ENCODE measurements at regions not wholly inside any gene's neighbourhood (a gene's known extent, or its start where the extent isn't known, plus 50 kb on each side); places are given as distances from the start of the nearest gene placed in this dataset.
"Not testable (repeated sequence)": the region's sequence is repeated elsewhere in the genome, so short reads cannot be mapped to it uniquely, and the experiment has no call there.

DNA sequence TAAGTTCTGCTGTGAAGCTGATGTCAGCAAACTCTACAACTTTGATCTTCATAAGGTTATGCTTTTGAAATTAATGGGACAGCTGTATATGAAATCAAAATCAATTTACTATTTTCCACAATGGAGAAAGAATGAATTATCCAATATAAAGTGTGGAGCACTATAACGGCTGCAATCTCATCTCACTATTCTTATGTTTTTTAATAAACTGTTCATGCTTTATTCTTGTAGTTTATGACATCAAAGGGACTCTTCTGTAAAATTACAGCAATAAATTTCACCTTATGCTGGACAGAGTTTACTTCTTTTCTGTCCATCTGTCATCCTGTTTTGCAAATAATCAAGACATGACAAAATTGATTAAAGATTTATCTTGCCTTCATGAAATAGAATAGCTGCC is 192.5 kb downstream of the TECRL start:
- DNase-seq (ENCODE audit: low read depth): no peak

GRCh38 chr4:64205376-64205775 is 203.9 kb downstream of the TECRL start:
- DNase-seq (ENCODE audit: low read depth): no peak

DNA sequence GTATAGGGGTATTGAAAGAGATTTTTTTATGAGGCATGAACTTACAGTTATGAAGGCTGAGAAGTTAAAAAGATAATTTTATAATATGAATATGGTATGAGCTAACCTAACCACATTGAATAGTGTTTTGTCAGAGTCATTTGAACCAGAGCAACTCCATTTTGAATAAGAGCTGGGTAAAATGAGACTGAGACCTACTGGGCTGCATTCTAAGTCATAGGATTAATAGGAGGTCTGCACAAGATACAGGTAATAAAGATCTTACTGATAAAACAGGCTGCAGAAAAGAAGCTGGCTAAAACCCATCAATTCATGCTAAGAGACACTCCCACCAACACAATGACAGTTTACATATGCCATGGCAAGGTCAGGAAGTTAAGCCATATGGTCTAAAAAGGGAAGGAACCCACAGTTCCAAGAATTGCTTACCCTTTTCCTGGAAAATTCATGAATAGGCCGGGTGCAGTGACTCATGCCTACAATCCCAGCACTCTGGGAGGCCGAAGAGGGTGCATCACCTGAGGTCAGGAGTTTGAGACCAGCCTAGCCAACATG is 209.2 kb downstream of the TECRL start:
- no peak for DNase-seq (ENCODE audit: low read depth)

GRCh38 chr4:64195582-64195981 is 213.7 kb downstream of the TECRL start:
- no peak for DNase-seq (ENCODE audit: low read depth)

GRCh38 chr4:64192731-64193412 is 216.4 kb downstream of the TECRL start:
- no peak for DNase-seq (ENCODE audit: low read depth)

GRCh38 chr4:64174247-64174882 is 234.9 kb downstream of the TECRL start:
- DNase-seq (ENCODE audit: low read depth): no peak

DNA sequence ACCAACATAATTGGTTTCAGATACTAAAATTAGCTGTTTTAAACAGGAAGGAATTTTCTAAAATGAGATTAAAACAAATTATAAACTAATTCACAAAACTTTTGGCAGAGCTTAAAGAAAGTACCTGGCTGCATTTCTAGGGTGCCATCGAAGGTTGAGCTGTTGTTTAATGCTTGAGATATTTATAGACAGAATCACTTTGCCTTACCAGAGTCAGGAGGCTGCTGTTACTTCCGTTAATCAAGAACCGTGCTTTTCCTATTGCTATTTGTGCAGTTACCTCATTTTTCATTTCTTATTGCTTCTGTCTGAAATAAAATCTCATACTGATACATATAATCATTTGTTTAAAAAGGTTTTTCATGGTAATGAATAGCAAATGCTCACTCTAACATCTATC is 242.9 kb downstream of the TECRL start:
- no peak for DNase-seq (ENCODE audit: low read depth)

- DNase-seq (ENCODE audit: low read depth): peak; percentile 12
Measured at GRCh38 chr4:64158648-64159326, 250.5 kb downstream of the TECRL start.

GRCh38 chr4:64157397-64157796 is 251.9 kb downstream of the TECRL start:
- no peak for DNase-seq (ENCODE audit: low read depth)

GRCh38 chr4:64156253-64156652 is 253.0 kb downstream of the TECRL start:
- no peak for DNase-seq (ENCODE audit: low read depth)

GRCh38 chr4:64146030-64146429 is 263.2 kb downstream of the TECRL start:
- no peak for DNase-seq (ENCODE audit: low read depth)

DNA sequence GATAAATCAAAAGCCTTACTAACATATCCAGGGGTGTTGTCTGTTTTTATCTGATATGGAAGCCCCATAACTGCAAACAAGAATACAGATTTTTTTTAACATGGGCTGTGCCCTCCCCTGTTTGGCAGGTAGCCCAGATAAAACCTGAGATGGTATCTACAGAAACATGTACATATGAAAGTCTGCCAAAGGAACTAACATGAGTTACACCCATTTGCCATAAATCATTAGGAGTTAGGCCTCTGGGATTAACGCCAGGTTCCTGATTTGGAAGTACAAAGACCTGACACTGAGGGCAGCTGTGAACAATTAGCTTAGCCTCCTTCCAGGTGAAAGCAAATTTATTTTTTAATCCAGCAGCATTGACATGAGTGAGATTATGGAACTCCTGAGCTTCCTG is 264.3 kb downstream of the TECRL start:
- DNase-seq (ENCODE audit: low read depth): no peak

DNA sequence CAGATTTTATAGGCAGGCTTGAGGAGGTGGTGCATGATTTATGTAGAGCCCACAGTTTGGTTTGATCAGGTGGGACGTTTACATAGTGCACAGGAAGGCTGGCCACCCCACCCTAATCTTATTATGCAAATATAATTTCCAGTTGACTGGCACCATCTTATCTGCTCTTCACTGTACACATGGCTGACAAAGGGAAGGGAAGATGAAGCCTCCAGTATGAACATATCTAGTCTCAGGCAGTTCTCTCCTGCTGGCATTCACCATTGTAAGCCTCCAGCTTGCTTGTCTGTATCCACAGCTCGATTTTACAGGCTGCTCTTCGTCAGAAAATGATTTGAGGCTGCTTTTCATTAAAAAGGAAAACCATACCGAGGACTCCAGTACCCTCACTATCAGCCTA is 278.3 kb downstream of the TECRL start:
- DNase-seq (ENCODE audit: low read depth): no peak

GRCh38 chr4:64125354-64125753 is 283.9 kb downstream of the TECRL start:
- no peak for DNase-seq (ENCODE audit: low read depth)

DNA sequence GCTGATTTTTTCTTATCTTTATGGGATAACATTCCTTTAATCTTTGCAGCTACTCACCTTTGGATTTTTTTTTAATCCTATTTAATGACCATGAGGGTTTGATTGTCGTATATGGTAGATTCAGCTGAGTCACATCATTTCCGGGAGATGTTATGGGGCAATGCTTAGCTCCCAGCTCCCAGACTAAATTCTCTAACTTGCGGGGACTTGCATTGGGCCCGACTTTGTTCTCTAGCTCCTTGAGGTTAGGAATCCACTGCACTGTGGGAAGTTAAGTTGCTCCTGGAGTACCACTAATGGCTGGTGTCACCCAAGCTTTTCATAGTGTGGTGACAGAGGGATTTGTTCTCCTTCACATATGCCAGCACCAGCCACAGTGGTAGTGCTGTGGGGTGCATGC is 287.4 kb downstream of the TECRL start:
- DNase-seq (ENCODE audit: low read depth): no peak

GRCh38 chr4:64105903-64106302 is 303.3 kb downstream of the TECRL start:
- DNase-seq (ENCODE audit: low read depth): no peak

- DNase-seq (ENCODE audit: low read depth): no peak
Measured at GRCh38 chr4:64095398-64095797, 313.9 kb downstream of the TECRL start.

- DNase-seq (ENCODE audit: low read depth): no peak
Measured at GRCh38 chr4:64079316-64079715, 329.9 kb downstream of the TECRL start.

GRCh38 chr4:64068096-64068495 is 341.2 kb downstream of the TECRL start:
- DNase-seq (ENCODE audit: low read depth): no peak

DNA sequence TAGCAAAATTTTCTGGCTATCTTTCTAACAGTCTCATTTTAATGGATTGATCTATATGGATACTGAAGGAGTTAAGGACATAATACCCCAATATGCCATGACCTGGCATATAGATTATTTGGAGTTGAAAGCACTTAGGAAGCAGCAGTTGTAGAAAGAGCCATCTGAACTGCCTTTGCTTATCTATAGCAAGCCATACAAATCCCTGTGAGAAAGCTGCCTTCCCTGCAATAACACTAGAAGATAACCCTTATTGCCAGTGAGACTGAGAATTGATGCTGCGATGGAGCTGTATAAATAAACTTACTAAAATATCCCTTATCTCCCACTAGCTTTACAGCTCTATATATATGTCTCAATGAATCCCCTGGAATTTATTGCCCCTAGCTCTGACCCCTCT is 346.3 kb downstream of the TECRL start:
- DNase-seq (ENCODE audit: low read depth): no peak

GRCh38 chr4:64037033-64037432 is 372.2 kb downstream of the TECRL start:
- not testable (repeated sequence) for DNase-seq (ENCODE audit: low read depth)

GRCh38 chr4:64022560-64022959 is 386.7 kb downstream of the TECRL start:
- no peak for DNase-seq (ENCODE audit: low read depth)

GRCh38 chr4:64016893-64017292 is 392.4 kb downstream of the TECRL start:
- no peak for DNase-seq (ENCODE audit: low read depth)
